ENCODE measurements at regions not wholly inside any gene's neighbourhood (a gene's known extent, or its start where the extent isn't known, plus 50 kb on each side); places are given as distances from the start of the nearest gene placed in this dataset.

- DNase-seq = no peak
- H3K4me3 Mint-ChIP-seq = no peak overlapping the region
- no peaks in the 10 kb centered on the region for H3K9me3 Mint-ChIP-seq
- no peaks in the 10 kb centered on the region for H3K36me3 Mint-ChIP-seq
- H3K4me1 Mint-ChIP-seq = no peaks in the 10 kb centered on the region
- no peak overlapping the region for H3K27ac Mint-ChIP-seq
- CTCF ChIA-PET = interaction anchor here (2.3 to 2.5 kb wide), 2 partner anchors 10 to 92 kb away, joined by 10 to 16 read pairs; partner anchors contain the start of gene USP2
- peaks cover 40% of the 10 kb centered on the region for H3K27me3 Mint-ChIP-seq
Measured at GRCh38 chr11:119473226-119473625, 50.3 kb upstream of the THY1 start.

GRCh38 chr11:119472856-119473222 is 49.9 kb upstream of the THY1 start:
- Mint-ChIP-seq H3K27me3 (peaks cover 43% of the 10 kb centered on the region), H3K4me3 (no peak overlapping the region), H3K9me3 (no peaks in the 10 kb centered on the region), H3K4me1 (no peaks in the 10 kb centered on the region), H3K36me3 (no peaks in the 10 kb centered on the region), H3K27ac (no peak overlapping the region)
- CTCF ChIA-PET = no interaction called here
- no peak for DNase-seq
